ENCODE measurements at regions not wholly inside any gene's neighbourhood (a gene's known extent, or its start where the extent isn't known, plus 50 kb on each side); places are given as distances from the start of the nearest gene placed in this dataset.

DNA sequence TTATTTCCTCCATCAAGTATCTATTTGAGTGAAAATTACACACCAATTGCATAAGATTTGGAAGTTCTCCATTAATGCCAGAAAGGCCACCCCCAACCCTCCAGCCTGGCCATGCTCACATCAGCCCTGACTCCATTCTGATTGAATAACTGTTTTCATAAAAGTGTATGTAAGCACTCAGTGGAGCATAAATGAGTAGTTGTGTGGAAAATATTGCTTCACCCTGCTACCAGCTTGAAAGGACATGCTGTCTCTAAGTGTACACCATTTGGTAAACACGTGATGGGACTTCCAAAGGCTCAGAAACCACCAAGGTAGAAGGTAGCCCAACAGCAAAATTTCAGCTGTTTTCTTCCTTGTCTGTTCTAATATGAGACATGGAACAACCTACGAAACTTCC lies 393.8 kb downstream of the ZNF385D start:
- peak; percentile 3 for DNase-seq (ENCODE audit: low read depth)

DNA sequence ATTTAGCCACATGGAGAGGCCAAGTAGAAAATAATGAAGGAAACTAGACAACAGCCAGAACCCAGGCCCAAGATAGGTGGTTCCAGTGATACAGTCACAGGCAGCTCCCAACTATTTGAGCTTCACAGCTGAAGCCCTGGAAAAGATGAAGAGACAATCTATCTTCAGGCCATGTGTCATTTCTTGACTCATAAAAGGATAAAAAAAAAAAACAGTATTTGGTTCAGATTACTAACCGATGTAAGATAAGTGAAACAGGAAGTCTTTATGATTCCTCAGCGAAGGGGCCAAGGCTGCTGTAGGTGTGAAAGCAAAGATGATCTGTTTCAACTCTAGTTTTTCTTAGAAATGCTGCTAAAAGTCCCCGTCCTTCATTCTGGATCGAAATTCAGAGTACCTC lies 394.6 kb downstream of the ZNF385D start:
- peak; percentile 4 for DNase-seq (ENCODE audit: low read depth)

DNA sequence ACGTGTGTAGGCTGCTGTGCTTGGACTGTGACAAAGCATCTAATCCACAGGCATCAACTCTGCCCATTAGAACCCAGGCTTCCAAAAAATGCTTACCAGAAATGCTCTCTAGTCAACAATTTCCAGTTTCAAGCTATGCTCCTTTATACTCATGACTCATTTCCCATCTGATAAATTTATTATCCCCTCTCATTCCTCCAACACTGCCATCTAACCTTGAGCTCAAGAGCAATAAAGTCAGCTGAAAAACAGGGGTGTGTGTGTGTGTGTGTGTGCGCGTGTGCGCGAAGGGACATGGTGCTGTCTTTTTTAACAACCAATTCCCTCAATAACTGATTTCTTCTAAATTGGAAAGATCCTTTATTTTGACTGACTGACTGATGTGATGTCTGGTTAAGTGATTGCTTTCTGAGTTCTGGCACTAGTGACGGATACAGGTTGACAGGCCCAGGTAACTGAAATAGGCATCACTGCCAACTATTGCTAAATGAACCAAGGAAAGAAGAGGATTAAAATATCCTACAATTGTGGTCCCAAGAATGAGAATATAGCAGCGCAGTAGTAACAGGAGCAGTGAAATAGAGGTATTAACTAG lies 405.5 kb downstream of the ZNF385D start:
- no peak for DNase-seq (ENCODE audit: low read depth)

DNA sequence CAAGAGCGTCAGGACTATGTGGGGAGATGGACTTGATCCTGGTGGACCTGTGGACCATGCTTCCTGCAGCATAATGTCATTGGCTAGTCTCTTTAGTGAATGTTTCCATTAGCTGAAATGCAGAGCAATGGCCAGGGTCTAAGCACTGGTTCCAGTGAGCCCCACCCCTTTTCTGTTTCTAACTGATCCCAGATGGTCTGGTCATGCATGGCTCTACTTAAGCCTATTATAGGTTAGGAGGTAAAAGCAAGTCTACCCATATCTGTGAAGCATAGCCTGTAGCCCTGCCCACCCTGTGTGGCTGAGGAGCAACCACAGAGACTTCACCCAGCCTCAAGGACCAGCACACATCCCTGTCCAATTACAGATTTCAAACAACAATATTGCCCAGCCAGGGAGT lies 419.2 kb downstream of the ZNF385D start:
- no peak for DNase-seq (ENCODE audit: low read depth)

DNA sequence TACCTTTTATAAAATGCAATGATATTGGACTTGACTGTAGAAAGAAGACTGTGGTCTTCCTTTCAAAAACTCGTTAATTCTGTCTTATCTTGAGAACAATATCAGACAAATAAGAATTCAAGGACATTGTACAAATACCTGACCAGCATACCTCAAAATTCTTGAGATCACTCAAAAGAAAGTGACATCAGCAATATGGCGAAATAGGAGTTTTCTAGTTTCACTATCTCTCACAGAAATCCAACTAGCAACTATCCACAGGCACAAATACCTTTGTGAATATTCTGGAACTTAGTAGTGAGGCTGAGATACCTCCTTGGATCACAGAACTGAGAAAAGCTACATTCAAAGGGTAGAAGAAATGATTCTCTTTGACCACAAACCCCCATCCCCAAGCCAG lies 419.7 kb downstream of the ZNF385D start:
- no peak for DNase-seq (ENCODE audit: low read depth)

DNA sequence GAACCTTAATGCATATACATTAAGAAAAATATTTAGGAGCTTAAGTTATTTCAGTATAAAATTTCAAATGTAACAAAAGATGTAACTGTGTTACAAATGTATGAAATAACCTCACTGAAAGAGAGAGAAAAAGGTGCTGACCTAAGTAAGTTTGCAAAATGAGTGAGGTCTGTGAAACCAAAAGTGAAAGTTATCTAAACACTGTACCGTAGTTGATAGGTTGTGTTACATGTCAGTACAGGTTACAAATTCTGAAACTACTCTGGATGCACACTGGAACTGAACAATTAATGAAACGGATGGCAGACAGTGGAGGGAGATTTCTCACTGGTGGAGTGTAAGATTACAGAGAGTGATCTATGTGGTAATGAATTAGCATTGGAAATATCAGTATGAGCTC lies 420.7 kb downstream of the ZNF385D start:
- DNase-seq (ENCODE audit: low read depth), result no peak

DNA sequence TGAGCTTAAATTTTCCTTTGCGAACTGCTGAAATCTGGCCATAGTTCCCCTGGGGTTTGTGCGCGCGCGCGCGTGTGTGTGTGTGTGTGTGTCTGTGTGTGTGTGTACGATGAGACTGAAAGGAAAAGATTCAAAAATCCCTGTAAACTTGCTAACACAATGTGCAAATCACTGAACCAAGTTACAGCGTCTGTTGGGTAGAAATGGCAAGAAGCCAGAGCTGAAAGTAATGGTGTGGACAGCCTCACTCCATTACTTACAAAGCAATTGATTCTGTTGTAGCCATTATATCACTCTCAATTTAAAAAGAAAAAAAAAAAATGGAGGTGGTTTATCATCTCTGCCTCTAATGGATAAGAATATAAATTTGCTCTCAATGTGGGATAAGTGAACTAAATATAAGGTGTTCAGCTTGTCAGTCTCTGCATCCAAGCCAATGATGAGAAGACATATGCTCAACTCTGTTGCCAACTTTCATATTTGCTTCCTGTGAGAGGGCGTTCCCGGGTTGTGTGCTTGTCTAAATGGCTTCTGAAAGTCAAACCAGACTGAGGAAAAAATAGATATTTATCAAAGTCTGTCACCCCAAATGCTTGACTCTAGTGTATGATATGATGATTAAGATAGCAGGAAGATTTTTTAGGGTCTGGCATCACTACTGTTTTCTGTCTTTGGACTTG lies 422.2 kb downstream of the ZNF385D start:
- no peak for DNase-seq (ENCODE audit: low read depth)

DNA sequence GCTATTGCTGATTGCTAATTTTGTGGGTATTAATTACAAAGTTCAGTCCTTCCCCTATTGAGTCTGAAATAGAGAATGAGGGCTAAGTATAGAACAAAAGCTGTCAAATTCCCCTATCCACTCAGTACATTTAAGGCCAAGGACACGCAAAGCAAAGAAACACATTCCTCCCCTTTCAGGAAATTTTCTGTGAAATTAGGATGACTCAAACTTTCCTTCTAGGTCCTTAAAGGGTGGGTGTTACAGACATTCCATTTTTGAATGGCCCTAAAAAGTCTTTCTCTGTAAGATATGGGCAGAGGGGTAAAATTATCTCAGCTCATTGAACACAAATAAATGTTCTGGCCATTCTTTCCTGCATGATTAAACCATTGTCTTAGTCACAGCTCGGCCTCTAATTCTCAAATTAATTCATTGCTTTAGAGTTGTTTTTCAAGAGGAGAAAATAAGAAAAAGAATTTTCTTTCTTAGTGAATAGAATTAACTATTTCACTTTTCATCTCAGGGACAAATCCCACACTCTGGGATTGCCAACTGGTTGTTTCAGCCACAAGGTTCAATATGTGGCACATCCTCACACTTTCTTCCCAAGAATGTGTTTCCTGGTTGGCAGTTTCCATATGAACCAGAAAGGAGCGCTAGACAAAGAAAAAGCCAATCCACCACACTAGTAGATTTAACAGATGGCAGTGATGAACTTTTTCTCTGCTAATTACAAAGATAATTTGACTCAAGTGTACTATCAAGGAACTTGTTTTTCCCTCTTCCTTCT lies 424.1 kb downstream of the ZNF385D start:
- DNase-seq (ENCODE audit: low read depth), result peak; percentile 44

DNA sequence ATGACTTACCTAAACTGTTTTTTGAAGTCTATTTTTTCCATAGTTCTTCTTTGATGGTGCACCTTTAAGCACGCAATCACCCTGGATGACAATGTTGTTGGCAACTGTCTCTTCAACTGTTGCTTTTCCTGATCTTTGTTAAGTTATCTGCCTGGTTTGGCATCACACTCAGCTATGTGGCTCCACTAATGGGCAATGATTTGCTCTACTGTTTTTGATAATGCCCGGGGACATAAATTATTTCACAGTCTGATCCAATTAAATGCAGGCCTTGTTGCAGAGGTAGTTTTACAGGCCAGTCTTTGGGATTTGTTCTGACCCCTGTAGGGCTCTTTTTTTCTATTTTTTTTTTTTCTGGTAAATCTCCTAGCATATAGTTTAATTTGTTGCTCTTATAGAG lies 436.3 kb downstream of the ZNF385D start:
- no peak for DNase-seq (ENCODE audit: low read depth)

DNA sequence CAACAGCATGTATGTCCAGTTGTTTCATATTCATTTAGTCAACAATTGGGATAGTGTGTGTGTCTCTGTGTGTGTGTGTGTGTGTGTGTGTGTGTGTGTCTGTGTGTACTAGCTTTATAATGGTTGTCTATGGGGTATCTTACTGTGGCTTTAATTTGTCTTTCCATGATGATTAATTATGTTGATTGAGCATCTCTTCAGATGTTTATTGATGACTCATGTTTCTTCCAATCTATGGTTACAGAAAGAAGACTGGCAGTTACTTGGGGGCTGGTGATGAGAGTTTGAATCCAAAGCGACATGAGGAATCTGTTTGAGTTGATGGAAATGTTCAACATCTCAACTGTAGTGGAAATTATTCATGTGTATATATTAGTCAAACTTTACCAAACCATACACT lies 440.1 kb downstream of the ZNF385D start:
- DNase-seq (ENCODE audit: low read depth), result no peak

DNA sequence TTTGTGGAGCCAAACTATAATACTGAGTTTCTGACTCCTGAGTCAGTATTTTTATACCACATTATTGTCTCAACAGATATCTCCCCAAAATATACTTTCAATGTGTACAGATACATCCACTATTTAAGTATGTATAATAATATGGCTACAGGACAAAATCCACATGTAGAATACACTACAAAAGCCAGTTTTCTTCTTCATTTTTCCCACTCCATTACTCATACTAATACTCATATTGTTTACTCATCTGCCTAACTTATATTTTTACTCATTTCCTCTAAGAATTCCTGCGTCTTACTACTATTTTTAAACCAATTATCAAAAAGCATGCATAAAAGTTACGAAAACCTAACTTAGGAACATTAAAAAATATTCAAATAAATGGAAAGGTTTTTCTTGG lies 440.8 kb downstream of the ZNF385D start:
- DNase-seq (ENCODE audit: low read depth), result no peak

DNA sequence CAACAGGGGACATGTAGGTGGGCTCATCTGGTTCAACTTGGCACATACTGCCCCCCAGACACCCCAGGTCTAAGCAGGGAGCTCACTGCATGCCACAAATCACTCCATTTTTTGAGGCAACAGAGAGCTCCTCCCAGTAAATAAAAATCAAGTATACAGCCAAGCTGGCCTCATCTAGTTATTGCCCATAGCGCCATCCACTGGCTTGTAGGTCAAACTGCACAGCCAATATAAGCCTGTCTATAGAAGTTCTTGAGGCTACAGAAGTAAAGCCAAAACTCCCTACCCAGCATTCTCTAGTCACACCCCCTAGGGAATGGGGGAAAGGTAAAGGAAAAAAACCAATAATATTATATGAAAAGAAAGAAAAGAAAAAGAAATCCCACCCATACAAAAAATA lies 453.7 kb downstream of the ZNF385D start:
- no peak for DNase-seq (ENCODE audit: low read depth)

DNA sequence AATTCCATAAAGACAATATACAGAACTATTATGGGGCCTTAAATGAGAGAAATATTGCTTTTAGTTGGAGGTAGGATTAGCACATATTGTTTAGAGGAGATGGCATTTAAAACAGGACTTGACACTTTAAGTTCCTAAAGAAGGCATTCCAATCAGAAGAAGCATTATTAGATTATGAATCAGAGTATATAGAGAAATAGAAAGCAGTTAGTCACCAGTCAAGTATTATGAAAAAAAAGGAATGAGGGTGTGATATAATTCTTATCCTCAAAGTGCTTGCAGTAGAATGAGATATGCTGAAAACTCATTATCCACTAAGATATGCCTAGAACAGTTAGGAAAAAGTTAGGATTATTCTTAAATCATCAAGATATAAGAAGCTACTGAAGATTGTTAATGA lies 456.2 kb downstream of the ZNF385D start:
- peak; percentile 45 for DNase-seq (ENCODE audit: low read depth)

DNA sequence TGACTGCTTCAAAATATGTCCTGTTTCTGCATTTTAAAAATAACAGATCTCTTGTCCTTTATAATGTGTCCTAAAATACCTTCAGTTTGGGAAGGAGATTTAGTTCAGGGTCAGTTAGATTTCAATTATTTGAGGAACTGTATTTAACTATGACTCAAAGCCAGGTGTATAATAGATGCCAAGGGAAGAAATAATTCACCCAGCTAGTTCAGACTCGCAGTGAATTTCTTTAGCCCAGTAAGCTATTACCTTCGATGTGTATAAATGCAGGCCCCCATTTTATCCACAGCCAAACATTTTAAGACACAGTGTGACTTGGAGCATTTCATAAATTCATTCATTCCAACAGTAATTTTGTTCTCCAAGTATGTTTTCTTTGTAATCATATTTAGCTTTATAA lies 458.0 kb downstream of the ZNF385D start:
- no peak for DNase-seq (ENCODE audit: low read depth)

DNA sequence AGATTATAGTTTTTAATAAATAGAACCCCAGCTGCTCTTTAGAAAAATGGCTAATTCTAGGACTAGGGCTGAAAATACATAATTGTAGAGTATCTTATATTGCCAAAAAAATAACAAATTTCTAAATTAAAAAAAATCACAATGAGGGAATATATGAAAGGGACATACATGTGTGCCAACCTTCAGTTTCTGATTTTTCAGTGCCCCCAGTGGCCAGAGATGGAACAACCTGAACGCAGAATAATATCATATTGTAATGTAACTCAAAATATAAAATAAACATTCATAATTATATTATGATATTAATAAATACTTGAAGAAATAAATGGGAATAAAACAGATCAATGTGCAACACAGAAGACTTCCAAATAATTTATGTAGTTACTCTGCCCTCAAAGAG lies 460.5 kb downstream of the ZNF385D start:
- no peak for DNase-seq (ENCODE audit: low read depth)

DNA sequence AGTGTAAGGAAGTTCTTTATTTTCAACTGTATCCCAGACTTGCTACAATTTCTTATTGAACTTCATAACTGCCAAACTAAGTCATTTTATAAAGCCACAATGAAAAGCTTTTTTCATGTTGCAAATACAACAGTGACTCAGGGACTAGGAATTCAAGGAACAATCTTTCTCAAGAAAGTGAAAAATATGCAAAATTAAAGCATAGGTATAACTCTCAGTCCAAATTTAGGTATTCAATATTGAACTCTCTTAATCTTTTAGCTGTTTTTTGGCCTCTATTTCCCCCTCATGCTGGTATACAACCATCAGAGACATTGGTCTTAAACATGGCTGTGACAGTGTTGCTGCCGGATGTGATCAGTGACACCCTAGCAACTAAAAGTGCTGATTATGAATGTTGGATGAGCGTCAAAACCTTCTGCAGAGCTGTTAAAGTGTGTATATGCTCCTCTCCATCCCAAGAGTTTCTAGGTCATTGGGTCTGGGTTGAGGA lies 476.9 kb downstream of the ZNF385D start:
- peak; percentile 46 for DNase-seq (ENCODE audit: low read depth)

DNA sequence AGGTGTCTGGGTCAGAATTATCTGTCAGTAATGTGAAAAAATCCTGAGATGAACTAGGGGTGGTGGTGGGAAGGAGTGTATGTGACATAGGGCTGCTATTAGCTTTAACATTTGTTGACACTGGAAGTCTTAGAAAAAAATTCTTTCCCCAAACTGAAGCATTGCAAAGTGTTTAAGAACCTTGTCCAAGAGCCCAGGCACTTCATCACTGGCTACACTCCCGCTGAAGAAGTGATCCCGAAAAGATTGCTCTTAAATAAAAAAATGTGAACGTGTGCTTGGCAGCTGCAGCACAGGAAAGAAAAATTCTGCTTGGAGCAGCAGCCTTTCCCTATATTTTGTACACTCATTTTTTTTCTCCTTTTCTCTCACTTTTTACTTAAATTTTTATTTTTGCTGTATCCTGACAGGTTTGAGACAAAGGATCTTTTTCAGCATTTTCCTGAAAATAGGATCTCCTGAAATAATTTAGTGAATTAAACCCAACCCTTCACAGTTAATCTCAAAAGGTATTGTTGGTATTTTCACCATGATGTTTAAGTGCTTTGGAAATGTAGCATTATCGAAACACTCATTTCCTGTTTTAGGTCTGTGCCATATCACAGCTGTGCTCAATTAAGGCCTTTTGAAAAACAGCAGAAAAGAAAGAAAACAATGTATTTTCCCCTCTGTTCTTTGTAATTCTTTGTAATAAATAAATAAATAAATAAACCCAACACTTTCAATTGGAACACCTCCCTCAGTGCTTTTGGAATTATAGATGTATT lies 477.6 kb downstream of the ZNF385D start:
- DNase-seq (ENCODE audit: low read depth), result peak; percentile 31

DNA sequence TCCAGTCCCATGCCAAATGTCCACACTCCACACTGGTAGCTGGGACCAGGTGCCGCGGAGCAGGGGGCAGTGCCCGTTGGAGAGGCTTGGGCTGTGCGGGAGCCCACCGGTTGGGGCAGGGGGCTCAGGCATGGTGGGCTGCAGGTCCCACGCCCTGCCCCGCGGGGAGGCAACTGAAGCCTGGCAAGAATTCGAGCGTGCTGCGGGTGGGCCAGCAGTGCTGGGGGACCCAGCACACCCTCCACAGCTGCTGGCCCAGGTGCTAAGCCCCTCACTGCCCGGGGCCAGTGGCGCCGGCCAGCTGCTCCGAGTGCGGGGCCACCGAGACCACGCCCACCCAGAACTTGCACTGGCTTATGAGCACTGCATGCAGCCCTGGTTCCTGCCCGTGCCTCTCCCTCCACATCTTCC lies 479.4 kb downstream of the ZNF385D start:
- no peak for DNase-seq (ENCODE audit: low read depth)

DNA sequence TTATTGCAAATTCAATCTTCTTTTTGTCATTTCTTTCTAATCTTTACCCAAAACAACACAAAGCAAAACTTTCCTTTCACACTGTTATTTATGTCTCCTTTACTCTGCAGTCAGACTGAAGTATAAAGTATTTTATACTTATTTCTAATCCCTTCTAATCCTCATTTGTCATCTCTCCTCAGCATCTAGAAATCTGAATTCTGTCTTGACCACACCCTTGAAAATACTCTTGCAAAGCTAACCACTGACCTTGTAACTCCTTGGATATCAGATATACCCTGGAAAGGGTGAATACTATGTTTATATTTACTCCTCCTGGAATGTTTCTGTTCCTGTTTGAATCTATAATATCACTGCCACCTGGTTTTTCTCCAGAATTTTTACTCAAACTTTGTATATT lies 481.1 kb downstream of the ZNF385D start:
- no peak for DNase-seq (ENCODE audit: low read depth)

DNA sequence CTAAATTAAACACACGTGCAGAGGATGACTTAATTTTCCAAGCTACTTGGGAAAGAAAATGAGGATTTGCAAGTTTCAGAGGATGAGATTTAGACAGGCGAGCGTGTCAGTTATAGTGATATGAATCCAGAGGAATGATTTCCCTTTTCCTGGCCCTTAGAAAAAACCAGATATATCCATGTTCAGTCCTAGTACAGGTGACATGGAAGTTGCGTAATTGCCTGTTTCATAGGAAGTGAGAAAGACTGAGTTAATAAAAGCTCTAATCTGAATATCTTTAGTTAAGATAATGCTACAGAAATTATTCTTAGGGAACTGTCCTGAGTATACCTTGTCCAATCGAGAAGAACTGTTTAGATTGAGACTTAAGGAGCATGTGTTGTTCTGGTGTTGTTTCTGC lies 490.5 kb downstream of the ZNF385D start:
- DNase-seq (ENCODE audit: low read depth), result no peak

DNA sequence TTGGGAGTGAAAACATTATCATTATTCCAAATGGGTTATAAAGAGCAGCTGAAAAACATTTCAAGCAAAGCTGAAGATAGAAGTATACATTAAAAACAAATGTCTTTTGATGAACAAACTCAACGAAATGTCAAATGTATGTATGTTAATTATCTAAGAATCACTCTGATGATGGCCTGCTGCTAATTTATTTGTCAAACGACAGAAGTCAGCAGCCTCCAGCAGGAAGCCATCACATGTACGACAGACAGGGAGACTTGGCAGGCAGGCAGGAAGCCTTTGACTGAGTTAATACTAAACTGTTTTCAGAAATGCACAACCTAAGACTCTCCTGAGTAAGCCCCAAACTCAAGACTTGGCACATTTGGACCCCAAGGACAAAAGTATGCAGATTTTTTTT lies 491.1 kb downstream of the ZNF385D start:
- no peak for DNase-seq (ENCODE audit: low read depth)

DNA sequence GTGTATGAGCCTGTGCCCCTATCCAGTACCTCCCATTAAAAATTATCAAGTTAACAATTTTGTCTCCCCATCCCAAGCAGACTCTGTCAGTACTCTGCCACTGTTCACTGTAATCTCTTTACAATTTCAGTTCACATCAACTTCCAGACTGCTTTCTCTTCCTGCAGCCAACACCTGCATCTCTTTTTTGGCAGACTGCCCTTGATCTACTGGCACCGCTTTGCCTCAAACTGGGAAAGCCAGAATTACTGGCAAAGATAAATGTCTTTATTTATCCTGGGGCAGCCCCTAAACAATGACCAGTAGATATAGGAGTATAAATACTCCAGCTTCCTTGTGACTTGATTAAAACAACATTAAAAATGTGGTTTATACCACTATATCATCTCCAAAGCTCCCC lies 494.1 kb downstream of the ZNF385D start:
- DNase-seq (ENCODE audit: low read depth), result no peak

DNA sequence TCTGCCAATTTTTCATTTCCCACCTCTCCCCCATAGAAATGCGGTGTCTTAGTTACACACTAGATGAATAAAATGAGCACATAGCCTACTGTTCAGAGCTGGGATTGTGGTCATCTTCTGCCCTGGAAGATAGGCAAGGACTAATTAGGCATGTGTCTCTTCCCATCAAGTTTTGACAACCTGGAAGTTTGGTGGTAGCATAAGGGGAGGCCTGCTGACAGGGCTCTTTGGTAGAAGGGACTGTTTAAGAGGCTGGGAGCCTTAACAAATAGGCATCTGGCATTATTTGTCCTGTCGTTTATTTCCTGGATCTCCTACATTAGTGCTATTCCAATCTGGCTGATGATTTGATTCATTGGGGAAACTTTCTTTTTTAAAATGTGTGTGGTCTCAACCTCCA lies 512.3 kb downstream of the ZNF385D start:
- DNase-seq (ENCODE audit: low read depth), result no peak
